ENCODE measurements at regions not wholly inside any gene's neighbourhood (a gene's known extent, or its start where the extent isn't known, plus 50 kb on each side); places are given as distances from the start of the nearest gene placed in this dataset.

- H3K4me3 ChIP-seq (ENCODE audit: low read depth, low read length) = no peak overlapping the region
- DNase-seq (ENCODE audit: low read depth) = no peak
Observed at GRCh38 chr1:191592039-191592438, 566.2 kb upstream of the RGS18 start.

DNA sequence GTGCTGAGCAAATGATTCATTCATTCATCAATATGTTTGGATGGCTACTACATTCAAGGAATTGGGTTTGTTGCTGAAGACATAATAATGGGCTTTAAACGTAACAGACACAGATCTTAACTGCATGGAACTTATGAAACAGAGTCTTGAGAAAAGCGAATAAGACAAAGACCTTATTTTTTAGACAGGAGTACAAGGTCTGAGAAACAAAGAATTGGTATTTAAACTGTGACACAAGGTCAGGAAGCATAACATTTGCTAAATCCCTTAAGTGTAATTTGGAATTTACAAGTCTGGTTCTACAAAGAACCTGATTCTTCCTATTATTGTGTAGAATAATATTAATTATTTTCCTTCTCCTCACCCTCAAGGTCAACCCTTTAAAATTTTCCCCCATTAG lies 565.4 kb upstream of the RGS18 start:
- H3K4me3 ChIP-seq (ENCODE audit: low read depth, low read length) = no peak overlapping the region
- no peak for DNase-seq (ENCODE audit: low read depth)

GRCh38 chr1:191595170-191595569 lies 563.1 kb upstream of the RGS18 start:
- DNase-seq (ENCODE audit: low read depth) = no peak

DNA sequence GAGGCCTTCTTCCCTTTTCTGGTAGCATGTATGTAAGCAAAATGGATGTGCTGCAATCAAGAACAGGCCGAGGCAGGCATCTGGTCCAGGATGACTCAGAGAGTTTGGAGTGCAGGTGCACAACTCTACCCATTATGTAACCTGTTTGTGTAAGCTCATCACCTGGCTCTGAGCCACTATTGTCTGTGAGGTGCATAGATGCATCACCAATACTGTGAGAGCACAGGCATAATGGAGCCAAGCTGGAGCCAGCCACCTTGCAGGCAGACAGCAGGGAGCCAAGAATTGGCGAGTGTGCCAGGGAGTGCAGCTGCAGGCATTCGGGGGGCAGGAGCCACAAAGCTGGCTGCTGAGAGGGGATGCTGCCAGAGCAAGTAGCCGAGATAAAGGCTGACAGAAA lies 549.9 kb upstream of the RGS18 start:
- DNase-seq (ENCODE audit: low read depth) = no peak
- no peak overlapping the region for H3K4me3 ChIP-seq (ENCODE audit: low read depth, low read length)

More at GRCh38 chr1:191595170-191595569, 563.1 kb upstream of the RGS18 start:
- H3K4me3 ChIP-seq (ENCODE audit: low read depth, low read length) = no peak overlapping the region

- no peak for DNase-seq (ENCODE audit: low read depth)
- no peak overlapping the region for H3K4me3 ChIP-seq (ENCODE audit: low read depth, low read length)
Observed at GRCh38 chr1:191609305-191609704, 549.0 kb upstream of the RGS18 start.

DNA sequence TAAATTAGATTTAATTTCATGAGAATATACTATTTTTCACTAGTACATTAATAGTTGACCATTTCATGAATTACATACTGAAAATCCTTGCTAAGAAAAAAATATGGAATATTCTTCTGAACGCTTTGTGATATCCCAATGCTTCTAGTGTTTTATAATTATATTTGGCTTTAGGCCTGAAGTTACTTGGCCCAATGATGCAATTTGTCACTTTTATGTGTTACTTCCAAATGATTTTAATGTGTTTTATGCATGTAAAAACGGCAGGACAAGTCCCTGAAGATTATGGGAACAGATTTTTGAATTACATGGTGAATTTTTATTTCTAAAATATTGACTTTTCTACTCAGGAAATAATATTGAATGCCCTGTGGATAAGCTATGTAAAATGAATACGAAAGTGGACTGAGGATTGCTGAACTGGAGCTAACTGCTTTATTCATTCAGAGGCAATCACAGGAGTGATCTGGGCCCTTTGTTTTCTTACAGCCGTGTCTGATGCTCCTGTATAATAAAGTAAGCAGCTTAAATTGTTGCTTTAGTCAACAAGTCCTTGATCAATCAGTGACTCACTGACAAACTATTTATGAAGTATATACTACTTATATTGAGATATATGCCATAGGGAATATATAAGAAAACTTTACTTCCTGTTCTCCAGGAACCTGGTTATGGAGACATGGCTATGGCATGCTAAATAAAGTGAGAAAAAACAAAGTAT lies 543.0 kb upstream of the RGS18 start:
- DNase-seq (ENCODE audit: low read depth) = no peak
- no peak overlapping the region for H3K4me3 ChIP-seq (ENCODE audit: low read depth, low read length)

GRCh38 chr1:191618181-191618580 lies 540.1 kb upstream of the RGS18 start:
- H3K4me3 ChIP-seq (ENCODE audit: low read depth, low read length) = no peak overlapping the region
- DNase-seq (ENCODE audit: low read depth) = no peak

GRCh38 chr1:191620883-191621282 lies 537.4 kb upstream of the RGS18 start:
- DNase-seq (ENCODE audit: low read depth) = no peak
- no peak overlapping the region for H3K4me3 ChIP-seq (ENCODE audit: low read depth, low read length)

- DNase-seq (ENCODE audit: low read depth) = no peak
- H3K4me3 ChIP-seq (ENCODE audit: low read depth, low read length) = no peak overlapping the region
Observed at GRCh38 chr1:191624044-191624443, 534.2 kb upstream of the RGS18 start.

DNA sequence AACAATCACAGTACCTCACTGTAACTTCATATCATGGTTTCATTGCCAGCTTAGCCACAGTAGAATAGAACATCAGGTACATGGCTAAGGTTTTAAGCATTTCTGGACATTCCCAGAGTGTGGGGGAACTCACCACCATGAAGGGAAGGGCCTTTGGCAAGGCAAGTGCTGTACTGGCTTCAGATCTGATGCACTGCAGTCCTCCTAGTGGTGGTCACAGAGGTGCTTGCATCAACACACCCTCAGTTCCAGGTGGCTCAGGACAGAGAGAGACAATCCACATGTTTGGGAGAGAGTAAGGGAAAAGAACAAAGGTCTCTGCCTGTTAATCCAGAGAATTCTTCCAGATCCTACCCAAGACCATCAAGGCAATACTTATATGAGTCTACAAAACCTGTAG lies 528.4 kb upstream of the RGS18 start:
- no peak overlapping the region for H3K4me3 ChIP-seq (ENCODE audit: low read depth, low read length)
- DNase-seq (ENCODE audit: low read depth) = no peak

DNA sequence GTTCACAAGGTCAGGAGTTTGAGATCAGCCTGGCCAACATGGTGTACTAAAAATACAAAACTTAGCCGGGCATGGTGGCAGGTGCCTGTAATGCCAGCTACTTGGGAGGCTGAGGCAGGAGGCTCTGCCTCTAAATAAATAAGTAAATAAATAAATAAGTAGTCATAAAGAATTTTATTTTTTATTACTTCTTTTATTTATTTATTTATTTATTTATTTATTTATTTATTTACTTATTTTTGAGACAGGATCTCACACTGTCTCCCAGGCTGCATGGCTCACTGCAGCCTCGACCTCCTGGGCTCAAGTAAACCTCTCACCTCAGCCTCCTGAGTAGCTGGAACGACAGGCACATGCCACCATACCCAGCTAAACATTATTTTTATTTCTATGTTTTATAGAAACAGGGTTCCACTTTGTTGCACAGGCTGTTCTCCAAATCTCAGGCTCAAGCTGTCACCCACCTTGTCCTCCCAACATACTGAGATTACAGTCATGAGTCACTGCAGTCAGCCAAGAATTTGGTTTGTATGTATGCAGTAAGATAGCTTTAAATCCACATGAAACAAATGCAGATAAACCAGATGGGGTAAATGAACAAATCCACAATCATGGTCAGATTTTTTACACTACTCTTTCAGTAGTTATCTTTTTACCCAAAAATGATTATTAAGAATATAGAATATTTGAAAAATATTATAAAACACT lies 523.3 kb upstream of the RGS18 start:
- H3K4me3 ChIP-seq (ENCODE audit: low read depth, low read length) = no peak overlapping the region
- no peak for DNase-seq (ENCODE audit: low read depth)

DNA sequence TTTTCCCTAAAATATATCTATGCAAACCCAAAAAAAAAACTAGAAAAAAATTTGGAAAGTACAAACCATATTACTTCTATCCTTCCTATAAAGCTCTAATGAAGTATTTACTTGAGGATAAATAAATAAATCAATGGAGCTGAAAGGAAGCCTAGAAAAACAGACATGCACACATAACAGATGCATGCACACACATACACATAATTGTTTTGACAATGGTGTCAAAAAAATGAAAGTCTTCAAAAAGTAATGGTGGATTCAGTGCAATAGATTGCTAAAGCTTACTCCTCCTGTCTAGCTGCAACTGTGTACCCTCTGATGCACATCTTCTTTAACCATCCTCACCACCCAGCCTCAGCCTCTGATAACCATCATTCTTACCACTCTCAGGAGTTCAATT lies 521.9 kb upstream of the RGS18 start:
- H3K4me3 ChIP-seq (ENCODE audit: low read depth, low read length) = no peak overlapping the region
- no peak for DNase-seq (ENCODE audit: low read depth)

- peak; percentile 24 for DNase-seq (ENCODE audit: low read depth)
- H3K4me3 ChIP-seq (ENCODE audit: low read depth, low read length) = no peak overlapping the region
Observed at GRCh38 chr1:191641420-191642260, 516.6 kb upstream of the RGS18 start.

DNA sequence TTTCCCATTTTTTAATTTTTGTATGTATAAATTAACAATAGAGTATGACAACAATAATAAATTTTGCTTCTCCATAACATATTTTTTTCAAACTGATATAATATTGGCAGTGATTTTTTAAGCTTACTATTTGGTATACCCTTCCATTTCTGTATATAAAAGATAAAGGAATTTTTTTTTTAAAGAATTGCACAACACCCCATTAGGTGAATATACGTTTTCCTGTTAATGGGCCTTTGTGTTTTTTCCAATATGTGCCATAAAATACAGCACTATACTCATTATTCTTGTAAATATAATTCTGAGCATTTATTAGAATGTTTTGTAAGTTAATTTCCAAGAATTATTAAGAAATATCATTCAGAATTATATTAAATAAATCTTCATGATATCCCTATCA lies 515.2 kb upstream of the RGS18 start:
- H3K4me3 ChIP-seq (ENCODE audit: low read depth, low read length) = no peak overlapping the region
- no peak for DNase-seq (ENCODE audit: low read depth)

- no peak for DNase-seq (ENCODE audit: low read depth)
- no peak overlapping the region for H3K4me3 ChIP-seq (ENCODE audit: low read depth, low read length)
Observed at GRCh38 chr1:191648939-191649338, 509.3 kb upstream of the RGS18 start.

GRCh38 chr1:191662051-191662450 lies 496.2 kb upstream of the RGS18 start:
- H3K4me3 ChIP-seq (ENCODE audit: low read depth, low read length) = no peak overlapping the region
- no peak for DNase-seq (ENCODE audit: low read depth)

GRCh38 chr1:191662746-191663145 lies 495.5 kb upstream of the RGS18 start:
- DNase-seq (ENCODE audit: low read depth) = no peak
- no peak overlapping the region for H3K4me3 ChIP-seq (ENCODE audit: low read depth, low read length)

- DNase-seq (ENCODE audit: low read depth) = no peak
- no peak overlapping the region for H3K4me3 ChIP-seq (ENCODE audit: low read depth, low read length)
Observed at GRCh38 chr1:191668525-191668924, 489.7 kb upstream of the RGS18 start.

- no peak overlapping the region for H3K4me3 ChIP-seq (ENCODE audit: low read depth, low read length)
- DNase-seq (ENCODE audit: low read depth) = no peak
Observed at GRCh38 chr1:191669629-191670028, 488.6 kb upstream of the RGS18 start.

GRCh38 chr1:191671236-191671635 lies 487.0 kb upstream of the RGS18 start:
- H3K4me3 ChIP-seq (ENCODE audit: low read depth, low read length) = no peak overlapping the region
- DNase-seq (ENCODE audit: low read depth) = peak; percentile 29

Data from skeletal muscle cell (primary cell).